GM18861 (cell line): ENCODE measurements at regions not wholly inside any gene's neighbourhood (a gene's known extent, or its start where the extent isn't known, plus 50 kb on each side); places are given as distances from the start of the nearest gene placed in this dataset.
A peak's percentile ranks its signal among the peaks of the same experiment; 100 is the strongest.

ENCODE experiments used
- ATAC-seq: cut with Tn5 transposase; IDR thresholded peaks from one replicate; pipeline ENCODE4 v1.9.1; 2021; ENCODE audit not compliant: unreplicated experiment

DNA sequence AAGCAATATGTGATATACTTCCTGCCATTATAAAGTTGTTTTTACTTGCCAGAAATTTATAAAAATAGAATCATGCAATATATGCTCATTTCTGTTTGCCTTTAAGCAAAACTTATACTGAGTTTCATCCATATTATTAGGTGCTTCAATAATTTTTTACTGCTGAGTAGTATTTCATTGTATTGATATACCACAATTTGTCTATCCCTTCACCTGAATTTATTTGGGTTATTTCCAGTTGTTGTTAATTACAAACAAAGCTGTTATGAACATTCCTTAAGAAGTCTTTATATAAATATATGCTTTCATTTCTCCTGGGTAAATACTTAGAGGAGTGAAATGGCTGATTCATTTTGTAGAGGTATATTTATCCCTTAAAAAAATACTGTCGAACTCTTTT lies 864.1 kb downstream of the HACE1 start:
- no peak for ATAC-seq

DNA sequence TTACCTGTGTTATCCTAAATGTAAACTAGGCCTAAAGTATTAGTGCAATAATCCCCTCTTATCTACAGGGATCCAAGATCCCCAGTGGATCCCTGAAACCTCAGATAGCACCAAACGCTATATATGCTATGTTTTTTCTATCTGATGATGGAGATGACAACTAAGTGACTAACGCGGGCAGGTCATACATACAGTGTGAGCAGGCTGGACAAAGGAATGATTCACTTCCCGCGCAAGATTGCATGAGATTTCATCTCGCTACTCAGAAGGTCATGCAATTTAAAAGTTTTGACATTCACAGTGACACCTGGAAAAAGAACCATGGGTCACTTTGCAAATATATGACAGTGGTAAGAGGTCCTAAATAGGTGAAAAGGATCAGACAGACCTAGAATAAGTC lies 875.9 kb downstream of the HACE1 start:
- ATAC-seq = no peak

DNA sequence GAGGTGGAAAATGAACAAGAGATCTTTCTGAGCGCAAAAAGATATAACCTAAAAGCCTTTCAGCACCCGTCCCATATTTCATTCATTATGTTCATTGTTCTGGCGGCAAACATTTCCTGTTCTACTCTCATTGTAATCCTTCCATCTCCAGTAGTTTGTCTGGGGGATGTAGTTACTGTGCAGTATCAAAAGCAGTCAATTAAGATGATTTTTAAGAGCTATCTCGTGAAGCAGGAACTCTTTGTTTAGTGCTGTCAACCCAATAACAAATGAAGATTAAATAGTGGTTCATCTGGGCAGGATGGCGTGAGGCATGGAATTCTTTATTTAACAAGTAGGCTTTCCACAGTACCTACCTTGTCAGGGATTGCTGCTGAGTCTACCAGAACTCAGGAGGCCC lies 876.7 kb downstream of the HACE1 start:
- ATAC-seq = no peak

GRCh38 chr6:103982574-103982973 lies 877.1 kb downstream of the HACE1 start:
- ATAC-seq = no peak

DNA sequence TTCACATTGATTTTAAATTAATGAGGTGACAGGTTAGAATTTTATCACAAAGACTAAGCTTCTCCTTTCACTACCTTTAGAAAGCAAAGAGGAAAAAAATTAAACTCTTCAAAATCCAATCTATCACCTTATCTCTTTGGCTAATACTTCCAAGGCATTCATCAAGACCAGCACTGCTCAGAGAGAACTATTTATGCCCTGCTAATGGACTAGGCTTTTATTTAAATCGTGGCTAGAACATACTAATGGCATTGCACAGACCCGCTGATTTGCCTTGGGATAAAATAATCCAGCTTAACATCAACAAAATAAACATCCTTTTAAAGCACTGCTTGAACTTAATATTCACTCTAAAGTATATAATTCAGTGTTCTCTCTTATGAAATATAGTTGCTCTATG lies 880.4 kb downstream of the HACE1 start:
- ATAC-seq = no peak

DNA sequence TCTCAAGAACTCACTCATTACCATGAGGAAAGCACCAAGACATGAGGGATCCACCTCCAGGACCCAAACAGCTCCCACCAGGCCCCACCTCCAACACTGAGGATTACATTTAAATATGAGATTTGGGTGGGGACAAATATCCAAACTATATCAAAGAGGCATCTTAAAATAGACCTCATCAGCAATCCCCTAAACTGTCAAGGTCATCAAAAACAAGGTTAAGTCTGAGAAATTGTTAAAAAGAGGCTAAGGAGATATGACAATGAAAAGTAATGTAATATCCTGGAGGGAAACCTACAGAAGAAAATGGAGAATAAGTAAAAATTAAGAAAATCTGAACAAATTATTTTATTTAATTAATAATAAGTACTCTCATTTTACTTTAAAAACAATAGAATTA lies 922.3 kb downstream of the HACE1 start:
- ATAC-seq = no peak

- no peak for ATAC-seq
Observed at GRCh38 chr6:103925317-103925716, 934.4 kb downstream of the HACE1 start.

DNA sequence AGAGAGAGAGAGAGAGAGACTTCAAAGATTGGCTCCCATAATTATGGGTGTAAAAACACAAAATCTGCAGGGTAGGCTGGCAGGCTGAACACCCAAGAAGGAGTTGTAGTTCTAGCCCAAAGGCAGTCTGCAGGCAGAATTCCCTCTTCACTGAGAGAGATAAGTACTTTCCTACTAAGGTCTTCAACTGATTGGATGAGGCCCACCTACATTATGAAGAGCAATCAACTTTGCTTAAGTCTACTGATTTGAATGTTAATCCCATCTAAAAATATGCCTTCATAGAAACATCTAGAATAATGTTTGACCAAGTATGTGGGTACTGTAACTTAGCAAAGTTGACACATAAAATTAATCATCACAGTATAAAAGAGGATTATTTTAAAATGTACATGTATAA lies 949.7 kb downstream of the HACE1 start:
- ATAC-seq = no peak

GRCh38 chr6:103908898-103909297 lies 950.8 kb downstream of the HACE1 start:
- no peak for ATAC-seq

DNA sequence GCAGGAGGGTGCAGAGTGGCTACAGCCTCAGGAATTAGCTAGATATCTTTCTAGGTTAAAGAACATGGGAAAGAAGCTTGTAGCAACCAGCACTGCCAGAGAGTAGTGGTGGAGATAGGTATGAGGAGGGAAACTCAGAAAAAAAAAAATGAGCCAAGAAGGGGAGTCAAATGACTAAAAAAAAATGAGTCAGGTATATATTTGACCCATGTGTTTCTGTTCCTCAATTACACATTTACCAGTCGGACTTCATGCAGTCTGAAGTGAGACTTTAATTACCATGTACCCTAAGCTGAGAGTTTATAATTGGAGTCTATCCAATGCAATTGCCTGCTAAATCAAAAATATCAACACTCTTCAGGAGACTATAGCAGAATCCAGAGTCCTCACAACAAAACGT lies 964.6 kb downstream of the HACE1 start:
- peak; percentile 64 for ATAC-seq

GRCh38 chr6:103893141-103893581 lies 966.6 kb downstream of the HACE1 start:
- ATAC-seq = no peak

- ATAC-seq = no peak
Observed at GRCh38 chr6:103886951-103887350, 972.8 kb downstream of the HACE1 start.

DNA sequence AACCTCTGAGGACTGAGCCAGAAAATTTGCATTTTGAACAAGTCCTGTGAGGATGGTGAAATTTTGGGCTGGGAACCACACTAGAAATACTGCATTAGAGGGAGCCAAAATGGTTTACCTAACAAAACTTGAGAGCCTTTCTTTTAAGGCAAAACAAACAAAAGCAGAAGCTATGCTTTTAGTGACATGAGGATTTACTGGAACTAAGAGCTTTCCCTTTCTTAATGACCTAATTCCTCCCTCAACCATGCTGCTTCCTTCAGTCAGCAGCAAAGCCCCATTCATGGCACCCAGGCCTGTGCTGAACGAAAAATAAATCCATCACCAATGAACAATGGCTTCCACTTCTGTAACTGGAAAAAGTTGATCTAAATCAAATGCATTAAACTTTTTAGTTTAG lies 974.3 kb downstream of the HACE1 start:
- no peak for ATAC-seq

- no peak for ATAC-seq
Observed at GRCh38 chr6:103879800-103880199, 979.9 kb downstream of the HACE1 start.

- ATAC-seq = no peak
Observed at GRCh38 chr6:103875221-103875620, 984.5 kb downstream of the HACE1 start.

GRCh38 chr6:103874575-103874974 lies 985.1 kb downstream of the HACE1 start:
- no peak for ATAC-seq

GRCh38 chr6:103872678-103873077 lies 987.0 kb downstream of the HACE1 start:
- no peak for ATAC-seq

- ATAC-seq = no peak
Observed at GRCh38 chr6:103872233-103872632, 987.5 kb downstream of the HACE1 start.

- ATAC-seq = no peak
Observed at GRCh38 chr6:103870970-103871369, 988.7 kb downstream of the HACE1 start.

DNA sequence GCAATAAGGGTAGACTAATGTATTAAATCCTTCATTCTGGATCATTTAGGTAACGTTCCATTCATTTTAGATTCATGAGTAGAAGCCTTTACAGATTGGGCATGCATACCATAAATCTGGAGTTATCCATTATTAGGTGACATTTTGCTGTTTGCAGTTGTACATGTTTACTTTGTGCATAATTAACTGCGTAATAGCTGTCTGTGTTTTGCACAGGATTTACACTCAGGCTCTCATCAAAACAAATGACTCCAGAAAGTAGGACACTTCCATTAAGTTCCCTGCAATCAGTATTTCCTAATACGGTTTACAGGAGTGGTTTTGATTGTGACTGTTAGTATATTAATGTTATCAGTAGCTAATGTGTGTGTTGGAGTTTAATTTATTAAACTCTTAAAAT lies 997.4 kb downstream of the HACE1 start:
- no peak for ATAC-seq

- no peak for ATAC-seq
Observed at GRCh38 chr6:103858003-103858402, 1001.7 kb downstream of the HACE1 start.

DNA sequence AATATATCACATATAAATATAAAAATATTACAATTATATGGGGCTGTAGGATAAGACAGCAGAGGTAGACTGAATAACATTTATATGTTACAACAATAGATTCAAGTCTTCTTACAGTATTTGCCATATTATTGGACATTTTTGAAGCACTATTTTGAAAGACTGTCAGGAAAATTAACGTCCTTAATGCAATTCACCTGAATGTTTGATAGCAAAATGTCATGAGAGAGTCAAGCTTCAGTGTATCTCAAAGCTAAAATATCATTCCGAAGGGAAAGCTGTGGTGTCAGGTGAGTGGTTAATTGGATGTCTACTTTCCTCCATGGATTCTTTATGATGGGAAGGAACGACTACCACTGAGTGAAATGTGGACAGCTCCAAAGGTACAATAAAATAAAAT lies 1004.0 kb downstream of the HACE1 start:
- ATAC-seq = no peak

GRCh38 chr6:103854059-103854458 lies 1005.7 kb downstream of the HACE1 start:
- ATAC-seq = no peak

DNA sequence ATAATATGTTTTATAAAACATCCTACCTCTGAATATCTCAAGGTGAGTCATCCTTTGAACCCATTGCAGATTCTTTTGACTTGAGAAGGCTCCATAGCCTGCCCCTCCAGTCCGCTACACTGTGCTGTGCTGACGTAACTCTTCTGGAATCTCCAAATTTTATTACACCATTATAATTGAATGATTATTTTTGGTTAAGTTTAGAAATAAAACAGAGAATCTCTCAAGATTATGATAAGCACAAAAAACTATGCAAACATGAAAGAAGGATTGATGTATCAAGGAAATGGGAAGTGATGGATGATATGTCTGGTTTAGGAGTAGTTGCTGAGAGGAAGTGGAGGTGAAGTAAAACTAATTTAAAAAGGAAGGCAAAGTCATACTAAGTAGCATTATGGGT lies 1021.3 kb downstream of the HACE1 start:
- ATAC-seq = no peak
